ENCODE measurements at regions not wholly inside any gene's neighbourhood (a gene's known extent, or its start where the extent isn't known, plus 50 kb on each side); places are given as distances from the start of the nearest gene placed in this dataset.

GRCh38 chr10:78199005-78199725, 165.5 kb downstream of the RPS24 start:
- DNase-seq (ENCODE audit: low spot score in 2 of 2), result no peak
- no peaks in the 10 kb centered on the region for H3K4me1 ChIP-seq
- H3K9me3 ChIP-seq, result no peaks in the 10 kb centered on the region
- H3K27me3 ChIP-seq (ENCODE audit: low read depth), result no peaks in the 10 kb centered on the region
- in situ Hi-C loops (cut with MboI; ENCODE audit: low sequenced_read_pairs), result no loop called here
- no peaks in the 10 kb centered on the region for H3K36me3 ChIP-seq (replicated peaks)
- no peak overlapping the region for H3K4me3 ChIP-seq

- Histone ChIP-seq H3K4me1 (no peaks in the 10 kb centered on the region), H3K4me3 (no peak overlapping the region), H3K36me3 (replicated peaks) (no peaks in the 10 kb centered on the region), H3K9me3 (no peaks in the 10 kb centered on the region), H3K27me3 (ENCODE audit: low read depth) (no peaks in the 10 kb centered on the region)
- in situ Hi-C loops (cut with MboI; ENCODE audit: low sequenced_read_pairs), result no loop called here
- no peak for DNase-seq (ENCODE audit: low spot score in 2 of 2)
Measured at GRCh38 chr10:78199759-78200158, 166.1 kb downstream of the RPS24 start.

- Histone ChIP-seq H3K36me3 (replicated peaks) (no peaks in the 10 kb centered on the region), H3K9me3 (no peaks in the 10 kb centered on the region), H3K4me1 (no peaks in the 10 kb centered on the region), H3K27me3 (ENCODE audit: low read depth) (no peaks in the 10 kb centered on the region), H3K4me3 (no peak overlapping the region)
- in situ Hi-C loops (cut with MboI; ENCODE audit: low sequenced_read_pairs), result no loop called here
- DNase-seq (ENCODE audit: low spot score in 2 of 2), result no peak
Measured at GRCh38 chr10:78200686-78201085, 167.0 kb downstream of the RPS24 start.

- Histone ChIP-seq H3K9me3 (no peaks in the 10 kb centered on the region), H3K36me3 (replicated peaks) (no peaks in the 10 kb centered on the region), H3K4me3 (no peak overlapping the region), H3K27me3 (ENCODE audit: low read depth) (no peaks in the 10 kb centered on the region), H3K4me1 (no peaks in the 10 kb centered on the region)
- in situ Hi-C loops (cut with MboI; ENCODE audit: low sequenced_read_pairs), result no loop called here
- no peak for DNase-seq (ENCODE audit: low spot score in 2 of 2)
Measured at GRCh38 chr10:78202386-78202785, 168.7 kb downstream of the RPS24 start.

- Histone ChIP-seq H3K36me3 (replicated peaks) (no peaks in the 10 kb centered on the region), H3K9me3 (no peaks in the 10 kb centered on the region), H3K27me3 (ENCODE audit: low read depth) (no peaks in the 10 kb centered on the region), H3K4me3 (no peak overlapping the region), H3K4me1 (no peaks in the 10 kb centered on the region)
- DNase-seq (ENCODE audit: low spot score in 2 of 2), result no peak
- in situ Hi-C loops (cut with MboI; ENCODE audit: low sequenced_read_pairs), result no loop called here
Measured at GRCh38 chr10:78203915-78204818, 170.5 kb downstream of the RPS24 start.

- no peak overlapping the region for H3K4me3 ChIP-seq
- no peaks in the 10 kb centered on the region for H3K9me3 ChIP-seq
- DNase-seq (ENCODE audit: low spot score in 2 of 2), result no peak
- no peaks in the 10 kb centered on the region for H3K4me1 ChIP-seq
- H3K36me3 ChIP-seq (replicated peaks), result no peaks in the 10 kb centered on the region
- H3K27me3 ChIP-seq (ENCODE audit: low read depth), result no peaks in the 10 kb centered on the region
- in situ Hi-C loops (cut with MboI; ENCODE audit: low sequenced_read_pairs), result no loop called here
Measured at GRCh38 chr10:78205457-78206016, 171.9 kb downstream of the RPS24 start.

- Histone ChIP-seq H3K9me3 (no peaks in the 10 kb centered on the region), H3K27me3 (ENCODE audit: low read depth) (no peaks in the 10 kb centered on the region), H3K4me3 (no peak overlapping the region), H3K4me1 (no peaks in the 10 kb centered on the region), H3K36me3 (replicated peaks) (no peaks in the 10 kb centered on the region)
- in situ Hi-C loops (cut with MboI; ENCODE audit: low sequenced_read_pairs), result no loop called here
- DNase-seq (ENCODE audit: low spot score in 2 of 2), result no peak
Measured at GRCh38 chr10:78207216-78207615, 173.6 kb downstream of the RPS24 start.

GRCh38 chr10:78207776-78208175, 174.1 kb downstream of the RPS24 start:
- in situ Hi-C loops (cut with MboI; ENCODE audit: low sequenced_read_pairs), result no loop called here
- no peaks in the 10 kb centered on the region for H3K27me3 ChIP-seq (ENCODE audit: low read depth)
- H3K36me3 ChIP-seq (replicated peaks), result no peaks in the 10 kb centered on the region
- DNase-seq (ENCODE audit: low spot score in 2 of 2), result no peak
- no peak overlapping the region for H3K4me3 ChIP-seq
- no peaks in the 10 kb centered on the region for H3K9me3 ChIP-seq
- no peaks in the 10 kb centered on the region for H3K4me1 ChIP-seq

GRCh38 chr10:78209970-78210369, 176.3 kb downstream of the RPS24 start:
- H3K4me3 ChIP-seq, result no peak overlapping the region
- no peak for DNase-seq (ENCODE audit: low spot score in 2 of 2)
- H3K27me3 ChIP-seq (ENCODE audit: low read depth), result no peaks in the 10 kb centered on the region
- no peaks in the 10 kb centered on the region for H3K4me1 ChIP-seq
- H3K9me3 ChIP-seq, result no peaks in the 10 kb centered on the region
- H3K36me3 ChIP-seq (replicated peaks), result no peaks in the 10 kb centered on the region
- in situ Hi-C loops (cut with MboI; ENCODE audit: low sequenced_read_pairs), result no loop called here

GRCh38 chr10:78210548-78210947, 176.9 kb downstream of the RPS24 start:
- Histone ChIP-seq H3K4me1 (no peaks in the 10 kb centered on the region), H3K4me3 (no peak overlapping the region), H3K27me3 (ENCODE audit: low read depth) (no peaks in the 10 kb centered on the region), H3K36me3 (replicated peaks) (no peaks in the 10 kb centered on the region), H3K9me3 (no peaks in the 10 kb centered on the region)
- in situ Hi-C loops (cut with MboI; ENCODE audit: low sequenced_read_pairs), result no loop called here
- no peak for DNase-seq (ENCODE audit: low spot score in 2 of 2)

GRCh38 chr10:78210976-78211375, 177.3 kb downstream of the RPS24 start:
- DNase-seq (ENCODE audit: low spot score in 2 of 2), result no peak
- in situ Hi-C loops (cut with MboI; ENCODE audit: low sequenced_read_pairs), result no loop called here

GRCh38 chr10:78211561-78212051, 177.9 kb downstream of the RPS24 start:
- H3K27me3 ChIP-seq (ENCODE audit: low read depth), result peaks cover 3% of the 10 kb centered on the region; the same call in 1 of the 2 replicates
- H3K4me3 ChIP-seq, result no peak overlapping the region
- peak in 1 of 2 experiments; percentile 15 for DNase-seq (ENCODE audit: low spot score in 2 of 2)
- no peaks in the 10 kb centered on the region for H3K36me3 ChIP-seq (replicated peaks)
- H3K9me3 ChIP-seq, result no peaks in the 10 kb centered on the region
- in situ Hi-C loops (cut with MboI; ENCODE audit: low sequenced_read_pairs), result no loop called here
- H3K4me1 ChIP-seq, result no peaks in the 10 kb centered on the region

More at GRCh38 chr10:78210976-78211375, 177.3 kb downstream of the RPS24 start:
- H3K4me3 ChIP-seq, result no peak overlapping the region
- no peaks in the 10 kb centered on the region for H3K36me3 ChIP-seq (replicated peaks)
- H3K4me1 ChIP-seq, result no peaks in the 10 kb centered on the region
- no peaks in the 10 kb centered on the region for H3K9me3 ChIP-seq
- H3K27me3 ChIP-seq (ENCODE audit: low read depth), result no peaks in the 10 kb centered on the region

- peaks cover 3% of the 10 kb centered on the region; the same call in 1 of the 2 replicates for H3K27me3 ChIP-seq (ENCODE audit: low read depth)
- no peaks in the 10 kb centered on the region for H3K4me1 ChIP-seq
- no peaks in the 10 kb centered on the region for H3K9me3 ChIP-seq
- no peaks in the 10 kb centered on the region for H3K36me3 ChIP-seq (replicated peaks)
- no peak for DNase-seq (ENCODE audit: low spot score in 2 of 2)
- H3K4me3 ChIP-seq, result no peak overlapping the region
- in situ Hi-C loops (cut with MboI; ENCODE audit: low sequenced_read_pairs), result no loop called here
Measured at GRCh38 chr10:78212060-78212785, 178.6 kb downstream of the RPS24 start.

Measured in HAP-1 (cell line).